ENCODE measurements at regions not wholly inside any gene's neighbourhood (a gene's known extent, or its start where the extent isn't known, plus 50 kb on each side); places are given as distances from the start of the nearest gene placed in this dataset.

DNA sequence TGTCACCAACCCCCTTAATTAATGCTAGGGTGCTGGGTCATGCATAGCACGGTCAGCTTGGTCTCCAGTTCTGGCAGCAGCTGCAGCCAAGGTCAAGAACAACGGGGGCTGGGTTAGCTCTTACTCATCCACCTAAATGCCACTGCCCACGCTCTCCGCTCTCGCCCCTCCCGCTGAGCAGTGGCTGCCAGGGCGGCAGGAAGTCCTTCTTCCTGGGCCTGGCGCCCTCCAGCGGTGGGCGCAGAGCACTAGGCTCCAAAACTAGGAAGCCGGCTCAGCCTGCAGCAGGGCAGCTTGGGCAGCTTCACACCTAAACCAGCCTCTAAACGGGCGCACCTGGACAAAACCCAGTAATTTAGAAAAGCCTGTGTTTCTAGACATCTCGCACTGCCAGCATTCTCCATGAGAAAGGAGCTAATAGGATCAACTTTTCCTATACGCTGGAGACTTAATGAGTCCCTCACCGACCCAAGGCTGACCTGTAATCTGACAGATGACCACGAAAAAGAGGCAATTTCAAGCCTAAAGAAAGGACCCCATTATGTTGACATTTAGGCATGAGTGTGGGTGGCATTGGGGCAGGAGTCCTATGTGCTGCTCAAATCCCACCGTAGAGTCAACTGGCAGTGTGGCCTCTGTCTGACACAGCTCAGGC is 78.4 kb upstream of the LRRN2 start:
- BruUV-seq (replicated peaks), result no TSS peak
- Histone ChIP-seq H3K36me3 (ENCODE audit: control insufficient read depth, insufficient read depth, low read length) (no peaks in the 10 kb centered on the region), H3K4ac (ENCODE audit: low read depth, low read length) (no peak overlapping the region), H3K9me1 (ENCODE audit: insufficient read depth, low read length) (no peaks in the 10 kb centered on the region), H3K4me3 (ENCODE audit: insufficient read depth, low read depth, low read length) (no peak overlapping the region), H3K79me1 (ENCODE audit: low read depth in 1 of 2, low read length in 2 of 2) (no peaks in the 10 kb centered on the region), H3K27ac (ENCODE audit: insufficient read depth, low read length) (no peak overlapping the region), H3K9ac (ENCODE audit: low read depth, low read length) (no peak overlapping the region), H3K14ac (replicated peaks; ENCODE audit: low read depth, low read length) (no peak overlapping the region), H4K91ac (ENCODE audit: insufficient read depth, low read depth, low read length) (no peak overlapping the region), H3K4me2 (ENCODE audit: low read depth, low read length) (no peak overlapping the region), H4K20me1 (ENCODE audit: insufficient read depth, low read length) (no peaks in the 10 kb centered on the region), H3K9me3 (ENCODE audit: control insufficient read depth, insufficient read depth, low read length) (no peaks in the 10 kb centered on the region), H2AK9ac (replicated peaks; ENCODE audit: low read depth, low read length, poor library complexity) (no peak overlapping the region), H2BK5ac (ENCODE audit: low read depth, low read length, poor library complexity, severe bottlenecking) (no peak overlapping the region), H4K5ac (ENCODE audit: low read depth, low read length) (no peak overlapping the region), H2BK15ac (ENCODE audit: low read depth, low read length) (no peak overlapping the region), H3K18ac (ENCODE audit: low read depth, low read length) (no peak overlapping the region), H4K8ac (ENCODE audit: low read depth in 2 of 2, low read length in 2 of 2) (no peak overlapping the region), H3K27me3 (ENCODE audit: control insufficient read depth, insufficient read depth, low read length) (no peaks in the 10 kb centered on the region; the same call in 1 of the 2 replicates), H3K56ac (ENCODE audit: extremely low read depth, insufficient read depth, low read length) (no peak overlapping the region), H2AFZ (replicated peaks; ENCODE audit: low read length, poor library complexity) (peak overlapping the region; percentile 72), H2AK5ac (ENCODE audit: low read depth, low read length) (no peak overlapping the region), H3K4me1 (ENCODE audit: control insufficient read depth, insufficient read depth, low read length) (no peaks in the 10 kb centered on the region), H3K23ac (ENCODE audit: low read depth, low read length) (no peak overlapping the region), H2BK20ac (ENCODE audit: low read depth, low read length) (no peak overlapping the region), H2BK120ac (ENCODE audit: low read depth, low read length) (no peak overlapping the region)
- CTCF ChIA-PET, result interaction anchor here (0.8 to 1.7 kb wide), 6 partner anchors 32 to 198 kb away, joined by 3 to 12 read pairs (median 4); no protein-coding TSS in a partner anchor
- TF ChIP-seq RCOR1 (IDR thresholded peaks at IDR 0.05; ENCODE audit: insufficient replicate concordance, low read length) (no peak), RAD21 (IDR thresholded peaks at IDR 0.05; ENCODE audit: low read length) (peak; percentile 67), MXI1 (IDR thresholded peaks at IDR 0.05; ENCODE audit: borderline replicate concordance, low read depth, low read length) (no peak), FOS (IDR thresholded peaks at IDR 0.05; ENCODE audit: low read depth, low read length) (0 out of 2 replicates have a peak, but pooled peaks have one; percentile 23), NFE2L2 (IDR thresholded peaks at IDR 0.05; ENCODE audit: low read depth, low read length) (no peak), MAZ (IDR thresholded peaks at IDR 0.05; ENCODE audit: borderline replicate concordance, low read depth, low read length) (peak; percentile 93), CHD1 (IDR thresholded peaks at IDR 0.05; ENCODE audit: low read depth, low read length) (no peak), MAFK (IDR thresholded peaks at IDR 0.05; ENCODE audit: low read depth, low read length) (no peak), RFX5 (IDR thresholded peaks at IDR 0.05; ENCODE audit: low read depth, low read length) (no peak), POLR2A (IDR thresholded peaks at IDR 0.05; ENCODE audit: low read depth, low read length) (no peak), BHLHE40 (IDR thresholded peaks at IDR 0.05; ENCODE audit: low read depth, low read length) (no peak), CEBPB (IDR thresholded peaks at IDR 0.05; ENCODE audit: low read depth, low read length) (no peak), SMC3 (IDR thresholded peaks at IDR 0.05; ENCODE audit: low read depth, low read length) (peak; percentile 61)
- TF ChIP-seq, protein P1, sequence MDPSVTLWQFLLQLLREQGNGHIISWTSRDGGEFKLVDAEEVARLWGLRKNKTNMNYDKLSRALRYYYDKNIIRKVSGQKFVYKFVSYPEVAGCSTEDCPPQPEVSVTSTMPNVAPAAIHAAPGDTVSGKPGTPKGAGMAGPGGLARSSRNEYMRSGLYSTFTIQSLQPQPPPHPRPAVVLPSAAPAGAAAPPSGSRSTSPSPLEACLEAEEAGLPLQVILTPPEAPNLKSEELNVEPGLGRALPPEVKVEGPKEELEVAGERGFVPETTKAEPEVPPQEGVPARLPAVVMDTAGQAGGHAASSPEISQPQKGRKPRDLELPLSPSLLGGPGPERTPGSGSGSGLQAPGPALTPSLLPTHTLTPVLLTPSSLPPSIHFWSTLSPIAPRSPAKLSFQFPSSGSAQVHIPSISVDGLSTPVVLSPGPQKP (IDR thresholded peaks at IDR 0.05; ENCODE audit: borderline replicate concordance, low read depth, low read length), result no peak
- TF ChIP-seq, protein P2, sequence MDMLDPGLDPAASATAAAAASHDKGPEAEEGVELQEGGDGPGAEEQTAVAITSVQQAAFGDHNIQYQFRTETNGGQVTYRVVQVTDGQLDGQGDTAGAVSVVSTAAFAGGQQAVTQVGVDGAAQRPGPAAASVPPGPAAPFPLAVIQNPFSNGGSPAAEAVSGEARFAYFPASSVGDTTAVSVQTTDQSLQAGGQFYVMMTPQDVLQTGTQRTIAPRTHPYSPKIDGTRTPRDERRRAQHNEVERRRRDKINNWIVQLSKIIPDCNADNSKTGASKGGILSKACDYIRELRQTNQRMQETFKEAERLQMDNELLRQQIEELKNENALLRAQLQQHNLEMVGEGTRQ (IDR thresholded peaks at IDR 0.05; ENCODE audit: low read depth, low read length), result no peak
- TF ChIP-seq, protein P3, sequence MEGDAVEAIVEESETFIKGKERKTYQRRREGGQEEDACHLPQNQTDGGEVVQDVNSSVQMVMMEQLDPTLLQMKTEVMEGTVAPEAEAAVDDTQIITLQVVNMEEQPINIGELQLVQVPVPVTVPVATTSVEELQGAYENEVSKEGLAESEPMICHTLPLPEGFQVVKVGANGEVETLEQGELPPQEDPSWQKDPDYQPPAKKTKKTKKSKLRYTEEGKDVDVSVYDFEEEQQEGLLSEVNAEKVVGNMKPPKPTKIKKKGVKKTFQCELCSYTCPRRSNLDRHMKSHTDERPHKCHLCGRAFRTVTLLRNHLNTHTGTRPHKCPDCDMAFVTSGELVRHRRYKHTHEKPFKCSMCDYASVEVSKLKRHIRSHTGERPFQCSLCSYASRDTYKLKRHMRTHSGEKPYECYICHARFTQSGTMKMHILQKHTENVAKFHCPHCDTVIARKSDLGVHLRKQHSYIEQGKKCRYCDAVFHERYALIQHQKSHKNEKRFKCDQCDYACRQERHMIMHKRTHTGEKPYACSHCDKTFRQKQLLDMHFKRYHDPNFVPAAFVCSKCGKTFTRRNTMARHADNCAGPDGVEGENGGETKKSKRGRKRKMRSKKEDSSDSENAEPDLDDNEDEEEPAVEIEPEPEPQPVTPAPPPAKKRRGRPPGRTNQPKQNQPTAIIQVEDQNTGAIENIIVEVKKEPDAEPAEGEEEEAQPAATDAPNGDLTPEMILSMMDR (conservative IDR thresholded peaks at IDR 0.05; ENCODE audit: low read depth, low read length), result peak; percentile 69
- dilution Hi-C loops (cut with HindIII; ENCODE audit: low sequenced_read_pairs, unreplicated experiment) (no loop called here), intact Hi-C loops (cut with micrococcal nuclease) (loop anchor here (1.0 kb wide), 1 partner anchor 199 kb away; no protein-coding TSS in a partner anchor), in situ Hi-C loops (cut with MboI; ENCODE audit: low sequenced_read_pairs) (no loop called here)
- 5% methylated on average over 12 of the region's 18 CpGs; no CpG with 5 or more reads in 1 of the 2 experiments for WGBS, 2 experiments (ENCODE audit: extremely low coverage in 2 of 2, insufficient read length in 1 of 2)
- POLR2A ChIA-PET (ENCODE audit: unreplicated experiment), result no interaction called here
- ATAC-seq (ENCODE audit: low read depth), result peak; percentile 93
- DNase-seq, result peak; percentile 64

Measured in IMR-90 (cell line).